Activated naive CD8-positive, alpha-beta T cell treated with anti-CD3 and anti-CD28 coated beads, Interleukin-2, amount 50 U/mL, for 24 hours (primary cell): ENCODE measurements at regions not wholly inside any gene's neighbourhood (a gene's known extent, or its start where the extent isn't known, plus 50 kb on each side); places are given as distances from the start of the nearest gene placed in this dataset.

Experiments
- ATAC-seq: fragments of 150-1000 bp; cut with Tn5 transposase; one replicate; pipeline ENCODE4 v1.10.0; 2021
- DNase-seq: peaks from one replicate; pipeline ENCODE4 v3.0.0; 2021
- H3K27ac Mint-ChIP-seq: one replicate; pipeline ENCODE4 v1.8.0; 2021; ENCODE audit warnings: mild to moderate bottlenecking, mixed read lengths
- H3K27me3 Mint-ChIP-seq: one replicate; pipeline ENCODE4 v1.8.0; 2021; ENCODE audit warnings: mixed read lengths
- H3K36me3 Mint-ChIP-seq: one replicate; pipeline ENCODE4 v1.8.0; 2021; ENCODE audit warnings: low read depth, mixed read lengths
- H3K4me1 Mint-ChIP-seq: one replicate; pipeline ENCODE4 v1.8.0; 2021; ENCODE audit warnings: mixed read lengths
- H3K4me3 Mint-ChIP-seq: one replicate; pipeline ENCODE4 v1.8.0; 2021; ENCODE audit warnings: mild to moderate bottlenecking, moderate library complexity, mixed read lengths
- H3K9me3 Mint-ChIP-seq: one replicate; pipeline ENCODE4 v1.8.0; 2021; ENCODE audit warnings: mixed read lengths

GRCh38 chr1:235021321-235021720 lies 107.3 kb downstream of the TOMM20 start:
- Mint-ChIP-seq H3K4me3 (no peak overlapping the region), H3K27ac (no peak overlapping the region), H3K4me1 (peaks cover 61% of the 10 kb centered on the region)

DNA sequence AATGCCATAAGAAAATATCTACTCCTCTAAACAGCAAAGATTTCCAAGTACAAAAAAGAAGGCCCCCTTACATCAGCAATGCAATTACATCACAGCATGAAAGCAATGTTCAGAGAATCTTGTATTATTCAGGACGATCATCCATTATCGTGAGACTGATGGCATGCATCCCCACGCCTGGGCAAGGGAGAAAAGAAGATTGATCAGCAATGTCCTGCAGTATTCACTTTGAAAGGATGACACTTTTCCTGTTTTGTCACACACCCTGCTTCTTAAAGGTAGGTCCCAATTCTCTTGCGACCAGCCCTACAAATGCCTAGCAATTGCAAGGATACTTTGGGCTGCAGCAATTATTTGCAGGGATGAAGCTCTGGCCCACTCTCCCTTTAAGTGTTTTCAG lies 108.7 kb downstream of the TOMM20 start:
- H3K27me3 Mint-ChIP-seq = no peaks in the 10 kb centered on the region
- no peak overlapping the region for H3K4me3 Mint-ChIP-seq
- peaks cover 11% of the 10 kb centered on the region for H3K9me3 Mint-ChIP-seq
- peaks cover 69% of the 10 kb centered on the region for H3K4me1 Mint-ChIP-seq
- DNase-seq (no peak), ATAC-seq (no peak)
- H3K36me3 Mint-ChIP-seq = peaks cover 11% of the 10 kb centered on the region
- H3K27ac Mint-ChIP-seq = peak overlapping the region; percentile 73

More at GRCh38 chr1:235021321-235021720, 107.3 kb downstream of the TOMM20 start:
- no peak for ATAC-seq
- DNase-seq = no peak
- H3K9me3 Mint-ChIP-seq = peaks cover 11% of the 10 kb centered on the region
- peaks cover 8% of the 10 kb centered on the region for H3K36me3 Mint-ChIP-seq
- H3K27me3 Mint-ChIP-seq = no peaks in the 10 kb centered on the region

DNA sequence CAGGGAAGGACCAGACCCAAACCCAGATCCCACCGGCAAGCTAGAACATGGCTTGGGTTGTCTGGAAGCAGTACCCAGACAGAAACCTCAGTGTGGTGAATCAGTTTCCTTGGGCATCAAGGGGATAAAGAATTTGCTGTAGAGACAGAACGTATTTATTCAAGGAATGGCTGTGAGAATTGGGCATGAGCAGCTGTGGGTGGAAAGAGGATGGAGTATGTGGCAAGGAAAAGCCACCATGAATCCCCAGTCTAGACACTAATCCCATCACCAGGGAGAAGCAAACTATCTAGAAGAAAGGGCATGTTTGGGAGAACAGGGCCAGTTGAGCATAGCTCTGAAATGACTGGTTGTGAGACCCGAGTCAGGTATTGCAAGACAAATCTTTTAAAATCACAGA lies 109.2 kb downstream of the TOMM20 start:
- Mint-ChIP-seq H3K4me3 (no peak overlapping the region), H3K36me3 (peaks cover 11% of the 10 kb centered on the region), H3K9me3 (peaks cover 11% of the 10 kb centered on the region), H3K27me3 (no peaks in the 10 kb centered on the region), H3K27ac (peak overlapping the region; percentile 73), H3K4me1 (peaks cover 70% of the 10 kb centered on the region)
- DNase-seq (no peak), ATAC-seq (no peak)

DNA sequence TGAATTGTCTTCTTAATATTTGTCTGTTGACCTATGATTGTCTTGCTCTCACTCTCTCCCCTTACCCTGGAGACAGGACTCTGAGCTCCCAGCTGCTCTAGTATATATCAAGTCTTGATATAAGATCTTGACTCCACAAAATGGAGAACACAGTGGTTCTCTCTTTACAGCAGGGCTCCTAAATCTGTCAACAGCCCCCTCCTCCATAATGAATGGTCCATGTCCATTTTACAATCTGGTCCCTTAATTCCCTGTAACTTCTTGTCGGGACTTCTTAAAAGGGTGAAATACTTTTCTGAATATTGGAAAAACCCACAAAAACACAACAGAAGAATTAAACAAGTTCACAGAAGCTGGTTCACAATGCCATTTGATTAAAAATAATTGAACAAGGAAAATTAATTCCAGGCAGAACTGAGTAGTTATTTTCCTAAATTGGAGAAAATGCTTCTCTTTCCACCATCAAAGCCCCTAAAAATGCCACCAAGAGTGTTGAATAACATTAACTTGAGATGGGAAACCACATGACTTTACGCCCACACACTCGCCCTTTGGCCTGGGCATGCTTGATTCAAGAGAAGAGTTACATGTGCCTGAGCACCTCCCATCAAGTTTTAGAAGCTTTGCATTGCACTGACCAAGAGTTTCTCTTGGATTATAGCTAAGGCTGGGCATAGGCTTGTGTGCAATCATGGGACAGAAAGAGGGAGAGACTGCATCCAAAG lies 109.8 kb downstream of the TOMM20 start:
- Mint-ChIP-seq H3K27ac (peak overlapping the region; percentile 73), H3K4me1 (peaks cover 74% of the 10 kb centered on the region), H3K36me3 (peaks cover 11% of the 10 kb centered on the region), H3K27me3 (no peaks in the 10 kb centered on the region), H3K4me3 (peak overlapping the region; percentile 19), H3K9me3 (peaks cover 11% of the 10 kb centered on the region)
- ATAC-seq = no peak
- peak; percentile 73 for DNase-seq

GRCh38 chr1:235018161-235018560 lies 110.5 kb downstream of the TOMM20 start:
- H3K27me3 Mint-ChIP-seq = no peaks in the 10 kb centered on the region
- no peak overlapping the region for H3K4me3 Mint-ChIP-seq
- ATAC-seq (no peak), DNase-seq (no peak)
- peaks cover 11% of the 10 kb centered on the region for H3K36me3 Mint-ChIP-seq
- peaks cover 78% of the 10 kb centered on the region for H3K4me1 Mint-ChIP-seq
- peaks cover 11% of the 10 kb centered on the region for H3K9me3 Mint-ChIP-seq
- H3K27ac Mint-ChIP-seq = peak overlapping the region; percentile 73

DNA sequence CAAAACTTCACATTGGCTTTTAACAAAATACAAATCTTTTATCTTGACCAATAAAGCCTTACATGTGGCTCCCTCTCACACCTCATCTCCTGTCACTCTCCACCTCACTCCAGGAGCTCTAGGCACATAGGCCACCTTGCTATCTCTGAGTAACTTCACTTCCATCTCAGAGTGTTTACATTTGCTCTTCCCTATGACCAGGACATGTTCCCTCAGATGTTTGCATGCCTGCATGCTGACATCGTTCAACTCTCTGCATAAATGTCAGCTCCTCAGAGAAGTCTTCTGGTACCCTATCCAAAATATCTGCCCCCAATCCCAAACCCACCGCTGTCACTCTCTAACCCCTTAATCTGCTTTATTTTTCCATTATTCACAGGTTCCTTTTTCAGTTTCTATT lies 110.9 kb downstream of the TOMM20 start:
- Mint-ChIP-seq H3K9me3 (peaks cover 11% of the 10 kb centered on the region), H3K4me1 (peaks cover 78% of the 10 kb centered on the region), H3K27ac (peak overlapping the region; percentile 33), H3K4me3 (no peak overlapping the region), H3K36me3 (peaks cover 11% of the 10 kb centered on the region), H3K27me3 (no peaks in the 10 kb centered on the region)
- DNase-seq (no peak), ATAC-seq (no peak)

- H3K4me3 Mint-ChIP-seq = no peak overlapping the region
- H3K27ac Mint-ChIP-seq = peak overlapping the region; percentile 33
- DNase-seq (no peak), ATAC-seq (no peak)
- no peaks in the 10 kb centered on the region for H3K27me3 Mint-ChIP-seq
- H3K4me1 Mint-ChIP-seq = peaks cover 78% of the 10 kb centered on the region
- peaks cover 11% of the 10 kb centered on the region for H3K9me3 Mint-ChIP-seq
- H3K36me3 Mint-ChIP-seq = peaks cover 11% of the 10 kb centered on the region
Observed at GRCh38 chr1:235017191-235017590, 111.4 kb downstream of the TOMM20 start.

DNA sequence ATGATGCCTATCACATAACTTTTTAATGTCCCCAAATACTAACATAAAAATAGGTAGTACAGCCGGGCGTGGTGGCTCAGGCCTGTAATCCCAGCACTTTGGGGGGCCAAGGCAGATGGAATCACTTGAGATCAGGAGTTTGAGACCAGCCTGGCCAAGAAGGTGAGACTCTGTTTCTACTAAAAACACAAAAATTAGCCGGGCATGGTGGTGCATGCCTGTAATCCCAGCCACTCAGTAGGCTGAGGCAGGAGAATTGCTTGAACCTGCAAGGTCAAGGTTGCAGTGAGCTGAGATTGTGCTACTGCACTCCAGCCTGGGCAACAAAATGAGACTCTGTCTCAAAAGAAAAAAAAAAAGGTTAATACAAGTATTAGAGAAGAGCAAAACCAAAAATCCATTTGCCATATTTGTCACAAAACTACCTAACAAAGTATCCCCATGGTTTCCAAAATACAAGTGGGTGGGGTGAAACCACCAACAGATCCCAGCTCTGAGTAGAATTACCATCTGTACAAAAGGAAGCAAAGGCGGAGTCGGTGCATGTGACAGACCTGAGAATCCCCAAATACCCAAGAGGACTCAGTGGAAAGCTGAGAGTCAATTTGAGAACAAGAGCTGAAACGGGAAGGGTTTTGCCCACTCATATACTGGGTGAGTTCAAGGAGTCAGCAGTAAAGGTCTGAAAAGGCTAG lies 113.2 kb downstream of the TOMM20 start:
- H3K4me1 Mint-ChIP-seq = peaks cover 93% of the 10 kb centered on the region

DNA sequence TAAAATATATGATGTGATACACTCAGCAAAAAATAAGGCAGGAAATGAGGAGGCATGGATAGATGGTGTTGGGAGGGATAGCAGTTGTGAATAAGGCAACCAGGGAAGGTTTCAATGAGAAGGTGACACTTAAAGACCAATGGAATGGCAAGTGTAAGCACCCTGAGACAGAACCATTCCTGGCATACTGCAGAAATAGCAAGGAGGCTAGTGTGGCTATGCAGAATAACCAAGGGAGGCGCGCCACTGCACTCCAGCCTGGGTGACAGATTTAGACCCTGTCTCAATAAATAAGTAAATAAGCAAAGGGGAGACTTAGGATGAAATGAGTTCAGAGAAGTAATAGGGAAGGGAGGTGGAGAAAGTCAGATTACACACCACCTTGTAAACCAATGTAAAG lies 113.9 kb downstream of the TOMM20 start:
- Mint-ChIP-seq H3K27ac (peak overlapping the region; percentile 97), H3K4me3 (no peak overlapping the region), H3K4me1 (peaks cover 98% of the 10 kb centered on the region), H3K27me3 (peaks cover 4% of the 10 kb centered on the region), H3K9me3 (peaks cover 11% of the 10 kb centered on the region), H3K36me3 (peaks cover 16% of the 10 kb centered on the region)
- DNase-seq = no peak
- no peak for ATAC-seq

More for the DNA sequence above, 113.2 kb downstream of the TOMM20 start:
- H3K27me3 Mint-ChIP-seq = peaks cover 4% of the 10 kb centered on the region
- H3K4me3 Mint-ChIP-seq = peak overlapping the region; percentile 28
- ATAC-seq = peak; percentile 52
- peak; percentile 54 for DNase-seq
- peaks cover 15% of the 10 kb centered on the region for H3K36me3 Mint-ChIP-seq
- H3K9me3 Mint-ChIP-seq = peaks cover 11% of the 10 kb centered on the region
- H3K27ac Mint-ChIP-seq = peak overlapping the region; percentile 97

DNA sequence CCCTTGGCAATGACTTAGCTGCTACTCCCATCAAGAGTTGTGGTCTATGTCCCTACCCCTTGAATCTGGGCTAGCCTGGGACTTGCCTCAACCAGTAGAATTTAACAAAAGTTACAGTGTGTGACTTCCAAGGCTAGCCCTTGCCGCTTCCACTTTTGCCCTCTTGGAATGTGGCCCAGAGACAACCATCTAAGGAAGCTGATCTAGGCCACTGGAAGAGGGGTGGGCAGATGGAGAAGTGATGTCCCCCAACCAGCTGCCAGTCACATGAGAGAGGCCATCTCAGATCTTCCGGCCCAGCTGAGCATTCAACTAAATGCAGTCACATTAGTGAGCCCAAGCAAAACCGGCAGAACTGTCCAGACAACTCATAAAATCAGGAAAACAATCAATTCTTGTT lies 115.1 kb downstream of the TOMM20 start:
- H3K4me1 Mint-ChIP-seq = peaks cover 98% of the 10 kb centered on the region
- no peak for ATAC-seq
- H3K27me3 Mint-ChIP-seq = peaks cover 4% of the 10 kb centered on the region
- peaks cover 20% of the 10 kb centered on the region for H3K36me3 Mint-ChIP-seq
- no peak for DNase-seq
- no peak overlapping the region for H3K4me3 Mint-ChIP-seq
- H3K27ac Mint-ChIP-seq = peak overlapping the region; percentile 91
- H3K9me3 Mint-ChIP-seq = peaks cover 6% of the 10 kb centered on the region

DNA sequence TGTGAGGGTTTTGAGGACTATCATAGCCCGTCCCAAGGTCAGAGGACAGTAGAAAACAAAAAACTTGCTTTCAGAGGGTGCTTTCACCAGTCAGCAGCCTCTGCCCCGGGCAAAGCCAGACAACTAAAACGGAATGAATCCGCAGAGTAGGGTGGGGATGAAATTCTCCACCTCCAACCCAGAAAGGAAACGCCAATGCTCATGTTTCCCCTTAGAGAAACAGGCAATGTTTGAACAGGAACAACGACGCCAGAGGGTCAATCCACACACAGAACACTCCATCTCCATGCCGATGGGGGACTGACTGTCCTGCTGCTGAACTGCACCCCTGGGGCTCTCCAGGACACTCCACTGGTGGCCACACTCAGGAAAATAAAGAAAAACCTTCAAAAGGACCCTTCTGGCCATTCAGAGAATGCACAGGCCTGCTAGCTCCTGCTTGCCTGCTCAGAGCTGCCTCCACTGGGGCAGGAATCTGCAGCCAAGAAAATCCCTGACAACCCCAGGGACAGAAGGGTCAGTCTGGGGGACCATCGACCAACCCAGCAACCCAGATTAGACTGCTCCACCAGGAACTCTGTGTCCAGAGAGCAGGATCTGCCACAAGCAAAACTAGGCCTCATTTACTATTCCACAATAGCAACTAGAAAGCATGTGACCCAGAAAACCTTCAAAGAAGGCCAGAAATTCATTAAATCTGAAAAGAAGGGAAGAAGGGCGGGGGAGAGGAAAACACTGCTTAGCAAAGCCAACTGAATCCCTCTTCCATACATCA lies 116.0 kb downstream of the TOMM20 start:
- Mint-ChIP-seq H3K27me3 (peaks cover 4% of the 10 kb centered on the region), H3K4me3 (peak overlapping the region; percentile 63), H3K27ac (peak overlapping the region; percentile 91), H3K36me3 (peaks cover 22% of the 10 kb centered on the region), H3K9me3 (peaks cover 9% of the 10 kb centered on the region), H3K4me1 (peaks cover 97% of the 10 kb centered on the region)
- DNase-seq (no peak), ATAC-seq (no peak)

DNA sequence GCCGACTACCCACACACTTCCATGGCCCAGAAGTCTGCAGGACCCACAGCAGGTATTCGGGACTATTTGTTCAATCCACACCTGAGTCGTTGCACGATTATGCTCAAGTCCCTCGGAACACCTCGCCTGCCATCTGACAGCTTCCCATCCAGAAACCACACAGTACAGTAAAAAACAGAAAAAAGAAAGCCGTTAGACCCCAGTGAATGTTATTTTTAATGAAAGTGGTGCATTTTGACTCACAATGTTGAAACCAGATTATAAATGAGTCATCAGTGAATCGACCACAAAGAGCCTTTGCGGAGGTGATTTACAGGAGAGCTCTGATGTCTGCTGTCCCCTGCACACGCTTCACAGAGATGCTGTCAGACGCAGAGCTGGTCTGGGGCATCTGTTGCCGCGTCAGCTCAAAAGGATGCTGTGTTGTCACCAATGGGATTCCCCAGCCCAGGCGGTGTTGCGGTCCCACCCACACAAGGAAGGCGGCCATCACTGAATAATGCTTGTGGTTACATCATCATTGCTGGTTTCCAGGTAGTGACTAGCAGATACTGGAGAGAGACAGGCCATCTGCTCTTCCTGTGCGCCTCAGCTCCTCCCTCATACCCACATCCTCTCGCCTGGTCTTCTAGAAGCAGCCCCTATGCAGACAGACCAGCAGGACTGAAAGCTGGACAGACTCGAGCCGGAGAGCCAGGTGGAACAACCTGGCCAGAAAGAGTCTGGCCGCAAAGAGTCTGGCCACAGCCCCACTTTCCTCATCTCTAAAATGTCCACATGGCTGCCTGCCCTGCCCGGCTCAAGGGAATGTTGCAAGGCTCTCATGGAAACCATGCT lies 116.8 kb downstream of the TOMM20 start:
- H3K27ac Mint-ChIP-seq = peak overlapping the region; percentile 91
- peaks cover 12% of the 10 kb centered on the region for H3K9me3 Mint-ChIP-seq
- peak overlapping the region; percentile 63 for H3K4me3 Mint-ChIP-seq
- DNase-seq = peak; percentile 90
- peaks cover 96% of the 10 kb centered on the region for H3K4me1 Mint-ChIP-seq
- ATAC-seq = peak; percentile 87
- H3K27me3 Mint-ChIP-seq = peaks cover 4% of the 10 kb centered on the region
- H3K36me3 Mint-ChIP-seq = peaks cover 23% of the 10 kb centered on the region

- ATAC-seq (peak; percentile 44), DNase-seq (peak; percentile 82)
- Mint-ChIP-seq H3K27me3 (peaks cover 4% of the 10 kb centered on the region), H3K4me3 (peak overlapping the region; percentile 63), H3K4me1 (peaks cover 97% of the 10 kb centered on the region), H3K27ac (peak overlapping the region; percentile 91), H3K9me3 (peaks cover 15% of the 10 kb centered on the region), H3K36me3 (peaks cover 23% of the 10 kb centered on the region)
Observed at GRCh38 chr1:235011064-235011598, 117.5 kb downstream of the TOMM20 start.
